GM18511 (cell line): ENCODE measurements at regions not wholly inside any gene's neighbourhood (a gene's known extent, or its start where the extent isn't known, plus 50 kb on each side); places are given as distances from the start of the nearest gene placed in this dataset.
"Not testable (repeated sequence)": the region's sequence is repeated elsewhere in the genome, so short reads cannot be mapped to it uniquely, and the experiment has no call there.

Source experiments
- ATAC-seq: cut with Tn5 transposase; IDR thresholded peaks from one replicate; pipeline ENCODE4 v1.9.1; 2021; ENCODE audit warnings: mild to moderate bottlenecking, moderate library complexity; ENCODE audit not compliant: unreplicated experiment

GRCh38 chr13:63838366-63839110 lies 2422.9 kb upstream of the PCDH20 start:
- no peak for ATAC-seq

GRCh38 chr13:63837701-63838100 lies 2422.1 kb upstream of the PCDH20 start:
- ATAC-seq: not testable (repeated sequence)

- ATAC-seq: not testable (repeated sequence)
Measured at GRCh38 chr13:63829609-63830008, 2414.0 kb upstream of the PCDH20 start.

GRCh38 chr13:63821785-63822184 lies 2406.1 kb upstream of the PCDH20 start:
- ATAC-seq: not testable (repeated sequence)

- ATAC-seq: not testable (repeated sequence)
Measured at GRCh38 chr13:63811428-63812004, 2395.9 kb upstream of the PCDH20 start.

GRCh38 chr13:63791134-63791533 lies 2375.5 kb upstream of the PCDH20 start:
- not testable (repeated sequence) for ATAC-seq

GRCh38 chr13:63774133-63774532 lies 2358.5 kb upstream of the PCDH20 start:
- no peak for ATAC-seq

- ATAC-seq: no peak
Measured at GRCh38 chr13:63773476-63773875, 2357.8 kb upstream of the PCDH20 start.

- not testable (repeated sequence) for ATAC-seq
Measured at GRCh38 chr13:63757683-63758082, 2342.0 kb upstream of the PCDH20 start.

- ATAC-seq: not testable (repeated sequence)
Measured at GRCh38 chr13:63749857-63750256, 2334.2 kb upstream of the PCDH20 start.

GRCh38 chr13:63741814-63742101 lies 2326.1 kb upstream of the PCDH20 start:
- ATAC-seq: not testable (repeated sequence)

- no peak for ATAC-seq
Measured at GRCh38 chr13:63741029-63741813, 2325.6 kb upstream of the PCDH20 start.

- ATAC-seq: not testable (repeated sequence)
Measured at GRCh38 chr13:63739112-63739735, 2323.6 kb upstream of the PCDH20 start.

- ATAC-seq: no peak
Measured at GRCh38 chr13:63737418-63737817, 2321.8 kb upstream of the PCDH20 start.

GRCh38 chr13:63731896-63732295 lies 2316.2 kb upstream of the PCDH20 start:
- ATAC-seq: no peak

- ATAC-seq: not testable (repeated sequence)
Measured at GRCh38 chr13:63712159-63712558, 2296.5 kb upstream of the PCDH20 start.

GRCh38 chr13:63706751-63707150 lies 2291.1 kb upstream of the PCDH20 start:
- no peak for ATAC-seq

GRCh38 chr13:63704521-63704920 lies 2288.9 kb upstream of the PCDH20 start:
- ATAC-seq: no peak

- no peak for ATAC-seq
Measured at GRCh38 chr13:63700350-63700749, 2284.7 kb upstream of the PCDH20 start.

GRCh38 chr13:63699948-63700347 lies 2284.3 kb upstream of the PCDH20 start:
- ATAC-seq: no peak

GRCh38 chr13:63696055-63696454 lies 2280.4 kb upstream of the PCDH20 start:
- no peak for ATAC-seq
